Testis (tissue), 2 donors: ENCODE measurements at regions not wholly inside any gene's neighbourhood (a gene's known extent, or its start where the extent isn't known, plus 50 kb on each side); places are given as distances from the start of the nearest gene placed in this dataset.

Experiments
- DNase-seq: peaks from one replicate; pipeline ENCODE4 v3.0.0-alpha.2; 2019
- H3K27ac ChIP-seq, 2 donors: fragments of 200-600 bp; sonication (generic); one replicate each; pipeline ENCODE4 v1.5.1; 2019
- H3K27me3 ChIP-seq: fragments of 200-600 bp; sonication (generic); one replicate; pipeline ENCODE4 v1.5.1; 2019
- H3K36me3 ChIP-seq: fragments of 200-600 bp; sonication (generic); one replicate; pipeline ENCODE4 v1.5.1; 2017; ENCODE audit warnings: low read depth; ENCODE audit errors: missing control alignments
- H3K4me1 ChIP-seq: fragments of 200-600 bp; sonication (generic); one replicate; pipeline ENCODE4 v1.5.1; 2019
- H3K4me3 ChIP-seq, 2 donors: fragments of 200-600 bp; sonication (generic); one replicate each; pipeline ENCODE4 v1.5.1; 2017 to 2019
- H3K9me3 ChIP-seq: fragments of 200-600 bp; sonication (generic); one replicate; pipeline ENCODE4 v1.5.1; 2017
- CTCF ChIP-seq, 3 experiments: fragments of 450-650 bp in 2 of 3; fragments of 200-600 bp in 1 of 3; sonication (generic) in 1 of 3; IDR thresholded peaks; one replicate each; pipeline ENCODE4 v1.5.1; 2016 to 2019; ENCODE audit warnings: antibody characterized with exemption in 3 of 3, mild to moderate bottlenecking in 2 of 3, moderate library complexity in 1 of 3
- POLR2A ChIP-seq: fragments of 450-650 bp; IDR thresholded peaks from one replicate; pipeline ENCODE4 v1.6.1; 2017; ENCODE audit warnings: antibody characterized with exemption, mild to moderate bottlenecking, moderate library complexity
- WGBS, 2 donors: methylation state at CpG; one replicate each; pipeline ENCODE4 v1.1.5; 2018; 5-methylcytosine and 5-hydroxymethylcytosine counted together
- intact Hi-C: fragments of 100-400 bp; cut with DNase I; formaldehyde crosslinking; loops from one replicate; pipeline ENCODE4 v1.15.1; 2023; ENCODE audit warnings: low total_unique reads

DNA sequence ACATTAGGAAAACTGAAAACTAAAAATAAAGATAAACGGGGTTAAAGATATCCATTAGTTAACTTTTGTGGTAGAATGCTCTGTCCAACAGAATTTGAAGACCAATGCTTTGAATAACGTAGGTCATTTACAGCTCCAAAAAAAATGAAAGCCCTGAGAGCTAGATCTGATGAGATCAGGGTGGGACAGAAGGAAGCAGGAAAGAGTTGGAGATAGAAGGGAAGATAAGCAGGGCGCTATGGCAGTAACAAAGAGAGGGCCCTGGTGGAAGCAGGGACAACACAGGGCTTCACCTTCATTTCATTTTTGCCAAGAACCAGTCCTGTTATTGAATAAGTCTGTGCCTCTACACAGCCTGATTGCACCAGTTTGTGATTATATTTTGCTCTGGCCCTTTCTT is 51.0 kb upstream of the RGS8 start:
- H3K4me1 ChIP-seq: peaks cover 23% of the 10 kb centered on the region
- H3K36me3 ChIP-seq: no peaks in the 10 kb centered on the region
- 86 to 89% methylated on average over 3 of the region's 3 CpGs for whole genome bisulfite sequencing, 2 donors
- no peak overlapping the region for H3K27ac ChIP-seq
- no peak for DNase-seq
- TF ChIP-seq POLR2A: no peak
- TF ChIP-seq CTCF (IDR thresholded peaks at IDR 0.05): no peak
- no peaks in the 10 kb centered on the region for H3K9me3 ChIP-seq
- intact Hi-C loops: no loop called here
- H3K27me3 ChIP-seq: no peaks in the 10 kb centered on the region
- H3K4me3 ChIP-seq: no peak overlapping the region

GRCh38 chr1:182739545-182739944 is 50.0 kb upstream of the NPL start:
- peak; percentile 67 for DNase-seq
- intact Hi-C loops: no loop called here
- Histone ChIP-seq H3K27me3 (no peaks in the 10 kb centered on the region), H3K27ac (no peak overlapping the region), H3K9me3 (no peaks in the 10 kb centered on the region), H3K4me3 (no peak overlapping the region), H3K4me1 (peaks cover 23% of the 10 kb centered on the region), H3K36me3 (no peaks in the 10 kb centered on the region)
- no peak for TF ChIP-seq POLR2A
- 6 to 11% methylated on average over 7 of the region's 7 CpGs for WGBS, 2 donors
